Spinal cord (tissue), 9 donors: ENCODE measurements at regions not wholly inside any gene's neighbourhood (a gene's known extent, or its start where the extent isn't known, plus 50 kb on each side); places are given as distances from the start of the nearest gene placed in this dataset.

Source experiments
- DNase-seq, 6 donors: peaks; one replicate each; pipeline versions ENCODE4 v3.0.0 to v3.0.0-alpha.2; 2013 to 2015; ENCODE audit warnings: low spot score in 6 of 6, low read depth in 4 of 6
- H3K27ac ChIP-seq: one replicate; pipeline ENCODE4 v1.5.1; 2013; ENCODE audit warnings: low read depth, low read length, control low read depth
- H3K27me3 ChIP-seq: one replicate; pipeline ENCODE4 v1.6.1; 2013; ENCODE audit warnings: low read length; ENCODE audit not compliant: control insufficient read depth, insufficient read depth
- H3K36me3 ChIP-seq: one replicate; pipeline ENCODE4 v1.6.1; 2013; ENCODE audit warnings: low read length; ENCODE audit not compliant: control insufficient read depth, insufficient read depth
- H3K4me1 ChIP-seq: one replicate; pipeline ENCODE4 v1.6.1; 2013; ENCODE audit warnings: low read length; ENCODE audit not compliant: control insufficient read depth, insufficient read depth
- H3K4me3 ChIP-seq: one replicate; pipeline ENCODE4 v1.5.1; 2013; ENCODE audit warnings: low read depth, low read length, control low read depth
- H3K9me3 ChIP-seq: one replicate; pipeline ENCODE4 v1.6.1; 2013; ENCODE audit warnings: low read length; ENCODE audit not compliant: control insufficient read depth, insufficient read depth
- WGBS: methylation state at CpG from one replicate; pipeline ENCODE4 v1.1.5; 2013; ENCODE audit warnings: missing lambda C conversion rate; ENCODE audit not compliant: insufficient coverage; 5-methylcytosine and 5-hydroxymethylcytosine counted together
- donor health status: healthy.

- WGBS = 93% methylated on average over 3 of the region's 4 CpGs
- Histone ChIP-seq H3K4me1 (no peaks in the 10 kb centered on the region), H3K27ac (no peak overlapping the region), H3K4me3 (no peak overlapping the region), H3K9me3 (no peaks in the 10 kb centered on the region), H3K27me3 (no peaks in the 10 kb centered on the region), H3K36me3 (no peaks in the 10 kb centered on the region)
- DNase-seq = no peak
Observed at GRCh38 chr20:57849121-57849520, 139.3 kb upstream of the PMEPA1 start.

GRCh38 chr20:57848282-57848681 is 138.5 kb upstream of the PMEPA1 start:
- Histone ChIP-seq H3K36me3 (no peaks in the 10 kb centered on the region), H3K4me1 (no peaks in the 10 kb centered on the region), H3K27ac (no peak overlapping the region), H3K9me3 (no peaks in the 10 kb centered on the region), H3K4me3 (no peak overlapping the region), H3K27me3 (no peaks in the 10 kb centered on the region)
- DNase-seq = no peak

DNA sequence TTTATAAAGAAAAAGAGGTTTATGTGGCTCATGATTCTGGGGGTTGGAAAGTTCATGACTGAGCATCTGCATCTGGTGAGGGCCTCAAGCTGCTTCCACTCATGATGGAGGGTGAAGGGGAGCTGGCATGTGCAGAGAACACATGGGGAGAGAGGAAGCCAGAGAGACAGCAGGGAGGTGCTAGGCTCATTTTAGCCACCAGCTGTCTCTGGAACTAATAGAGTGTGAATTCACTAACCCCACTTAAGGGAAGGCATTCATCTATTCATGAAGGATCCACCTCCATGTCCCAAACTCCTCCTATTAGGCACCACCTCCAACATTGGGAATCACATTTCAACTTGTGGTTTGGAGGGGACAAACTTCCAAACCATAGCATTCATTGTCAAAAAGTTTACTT is 137.3 kb upstream of the PMEPA1 start:
- no peak overlapping the region for H3K4me3 ChIP-seq
- H3K9me3 ChIP-seq = no peaks in the 10 kb centered on the region
- H3K4me1 ChIP-seq = no peaks in the 10 kb centered on the region

DNA sequence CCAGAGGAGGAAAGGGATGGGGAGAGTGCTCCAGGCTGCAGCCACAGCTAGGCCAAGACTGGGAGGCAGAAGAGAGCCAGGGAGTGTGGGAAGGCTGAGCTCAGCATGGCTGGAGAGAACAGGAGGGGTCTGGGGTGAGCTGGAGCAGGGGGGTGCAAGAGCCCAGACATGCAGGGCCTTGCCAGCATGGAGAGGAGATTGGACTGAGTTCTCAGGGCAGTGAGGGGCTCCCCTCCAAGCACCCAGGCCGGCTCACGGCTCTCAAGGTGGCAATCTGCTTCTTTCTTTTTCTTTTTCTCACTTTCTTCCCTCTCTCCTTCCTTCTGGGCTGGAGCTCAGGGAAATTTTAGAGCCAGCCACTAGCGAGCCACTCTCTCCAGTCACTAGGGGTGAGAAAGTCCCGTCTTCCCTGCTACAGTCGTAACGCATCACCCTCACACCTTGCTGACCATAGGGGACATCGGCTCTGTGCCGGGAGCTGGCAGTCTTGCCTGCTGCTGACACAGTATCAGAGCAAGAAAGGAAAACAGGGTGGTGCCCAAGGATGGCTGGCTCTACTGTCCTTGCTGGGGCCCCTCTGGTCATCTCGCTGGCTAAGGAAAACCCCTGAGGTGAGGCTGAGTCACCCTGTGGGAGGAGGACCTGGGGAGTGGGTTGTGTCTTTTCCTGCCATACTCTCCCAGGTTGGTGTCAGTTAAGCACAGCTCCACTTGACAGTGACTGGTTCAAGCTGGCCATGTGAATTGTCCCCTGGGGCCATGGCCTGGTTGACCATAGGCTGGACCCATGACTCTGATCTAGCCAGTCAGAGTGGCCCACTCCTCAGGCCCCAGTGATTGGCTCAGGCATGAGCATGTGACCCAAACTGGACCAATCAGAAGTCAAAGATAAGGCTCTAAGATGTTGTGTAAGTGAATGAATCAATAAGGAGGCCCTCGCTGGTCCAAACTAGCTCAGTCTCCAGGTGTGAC is 135.1 kb upstream of the PMEPA1 start:
- Histone ChIP-seq H3K4me1 (peaks cover 15% of the 10 kb centered on the region), H3K27ac (no peak overlapping the region), H3K27me3 (no peaks in the 10 kb centered on the region), H3K4me3 (no peak overlapping the region), H3K36me3 (no peaks in the 10 kb centered on the region), H3K9me3 (no peaks in the 10 kb centered on the region)
- whole genome bisulfite sequencing = 87% methylated on average over 9 of the region's 10 CpGs
- DNase-seq = no peak

More for the DNA sequence above, 137.3 kb upstream of the PMEPA1 start:
- H3K27me3 ChIP-seq = no peaks in the 10 kb centered on the region
- no peak overlapping the region for H3K27ac ChIP-seq
- H3K36me3 ChIP-seq = no peaks in the 10 kb centered on the region
- no peak for DNase-seq

GRCh38 chr20:57843941-57844625 is 134.3 kb upstream of the PMEPA1 start:
- no peak overlapping the region for H3K27ac ChIP-seq
- no peaks in the 10 kb centered on the region for H3K9me3 ChIP-seq
- no peaks in the 10 kb centered on the region for H3K27me3 ChIP-seq
- no peaks in the 10 kb centered on the region for H3K36me3 ChIP-seq
- H3K4me3 ChIP-seq = no peak overlapping the region
- no peak for DNase-seq
- peaks cover 22% of the 10 kb centered on the region for H3K4me1 ChIP-seq
- WGBS = 93% methylated on average over 14 of the region's 14 CpGs

DNA sequence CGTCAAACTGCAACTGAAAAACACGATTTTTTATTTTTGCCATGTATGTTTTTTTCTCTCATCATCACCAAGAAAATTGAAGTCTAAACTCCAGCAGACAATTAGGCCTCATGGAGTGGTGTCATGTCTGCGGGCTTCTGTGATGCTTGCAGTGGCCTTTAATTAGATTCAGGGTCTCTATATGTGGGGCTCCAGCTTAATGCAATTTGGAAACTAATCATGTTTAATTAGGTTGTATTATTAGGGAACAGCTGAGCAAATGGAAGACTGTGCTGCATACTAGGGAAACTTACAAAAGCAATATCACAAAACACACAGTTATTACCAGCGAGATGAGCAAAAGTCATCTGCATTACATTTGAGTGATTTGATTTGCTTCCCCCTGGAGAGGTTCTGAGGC is 132.9 kb upstream of the PMEPA1 start:
- no CpG with 5 or more reads among the region's 4 CpGs for WGBS
- H3K27me3 ChIP-seq = no peaks in the 10 kb centered on the region
- H3K27ac ChIP-seq = no peak overlapping the region
- peak in 1 of 6 donors; percentile 79 for DNase-seq
- H3K36me3 ChIP-seq = no peaks in the 10 kb centered on the region
- H3K9me3 ChIP-seq = no peaks in the 10 kb centered on the region
- peaks cover 33% of the 10 kb centered on the region for H3K4me1 ChIP-seq
- H3K4me3 ChIP-seq = no peak overlapping the region

DNA sequence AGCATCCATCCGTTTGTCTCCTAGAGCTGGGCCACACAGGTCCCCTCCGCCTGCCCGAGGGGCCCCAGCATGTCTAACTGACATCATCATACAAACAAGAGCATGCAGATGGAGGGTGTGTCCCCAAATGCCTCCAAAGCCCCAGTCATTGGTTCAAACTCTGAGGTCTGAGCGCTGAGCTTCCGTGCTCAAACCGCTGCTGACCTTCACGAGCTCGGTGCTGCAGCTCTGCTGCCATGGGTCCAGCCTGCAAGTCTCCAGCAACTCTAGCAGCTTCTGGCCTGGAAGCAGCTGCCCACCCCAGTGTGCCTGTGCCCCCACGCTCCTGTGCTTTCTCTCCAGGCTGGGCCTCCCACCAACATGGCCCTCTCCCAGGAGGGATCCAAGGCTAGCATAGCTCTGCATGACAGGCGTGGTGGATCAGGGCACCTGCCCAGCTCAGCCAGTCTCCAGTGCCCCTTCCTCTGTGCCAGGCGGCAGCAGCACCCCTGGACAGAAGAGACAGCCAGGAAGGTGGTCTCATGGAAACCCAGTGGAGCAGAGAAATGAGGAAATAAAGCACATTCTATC is 131.6 kb upstream of the PMEPA1 start:
- no peak for DNase-seq
- Histone ChIP-seq H3K27ac (no peak overlapping the region), H3K27me3 (no peaks in the 10 kb centered on the region), H3K36me3 (no peaks in the 10 kb centered on the region), H3K9me3 (no peaks in the 10 kb centered on the region), H3K4me3 (no peak overlapping the region), H3K4me1 (peaks cover 33% of the 10 kb centered on the region)
- 77% methylated on average over 11 of the region's 11 CpGs for WGBS

- Histone ChIP-seq H3K4me3 (no peak overlapping the region), H3K36me3 (no peaks in the 10 kb centered on the region), H3K27me3 (peaks cover 4% of the 10 kb centered on the region), H3K27ac (no peak overlapping the region), H3K9me3 (no peaks in the 10 kb centered on the region), H3K4me1 (peaks cover 38% of the 10 kb centered on the region)
- WGBS = 83% methylated on average over 18 of the region's 19 CpGs
- DNase-seq = no peak
Observed at GRCh38 chr20:57840504-57841296, 130.9 kb upstream of the PMEPA1 start.

GRCh38 chr20:57840066-57840465 is 130.3 kb upstream of the PMEPA1 start:
- 77% methylated on average over 6 of the region's 10 CpGs for WGBS

More at GRCh38 chr20:57840066-57840465, 130.3 kb upstream of the PMEPA1 start:
- Histone ChIP-seq H3K36me3 (no peaks in the 10 kb centered on the region), H3K27ac (no peak overlapping the region), H3K27me3 (peaks cover 6% of the 10 kb centered on the region), H3K9me3 (no peaks in the 10 kb centered on the region), H3K4me1 (peaks cover 45% of the 10 kb centered on the region), H3K4me3 (no peak overlapping the region)
- peak in 2 of 6 donors; percentile 35 to 48 for DNase-seq
